ENCODE measurements at regions not wholly inside any gene's neighbourhood (a gene's known extent, or its start where the extent isn't known, plus 50 kb on each side); places are given as distances from the start of the nearest gene placed in this dataset.

DNA sequence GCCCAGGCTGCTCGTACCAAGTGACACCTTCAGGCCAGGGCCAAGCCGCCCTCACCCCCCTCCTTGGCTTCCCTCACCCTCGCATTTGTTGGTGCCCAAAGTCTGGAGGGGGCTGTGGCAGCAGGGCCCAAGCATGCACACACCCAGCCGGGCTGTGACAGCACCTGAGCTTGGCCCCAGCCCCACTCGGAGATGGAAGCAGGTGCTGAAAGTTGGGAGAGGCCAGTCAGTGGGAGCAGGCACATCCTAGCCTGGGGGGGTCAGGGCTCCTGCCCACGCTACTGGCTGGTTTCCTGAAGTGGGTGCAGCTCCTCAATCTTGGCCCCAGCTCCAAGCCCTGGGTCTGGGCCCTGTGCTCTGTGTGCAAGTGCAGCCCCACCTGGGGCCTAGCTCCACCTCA, 228.0 kb downstream of the RDH14 start:
- DNase-seq (ENCODE audit: low read depth in 1 of 2, low spot score in 2 of 2): no peak
- H3K79me2 ChIP-seq (ENCODE audit: control insufficient read depth in 1 of 2, insufficient read depth in 2 of 2, low read length in 2 of 2): no peaks in the 10 kb centered on the region
- no peak overlapping the region for H4K91ac ChIP-seq (replicated peaks; ENCODE audit: insufficient read length, low read length)
- no peak overlapping the region for H2AFZ ChIP-seq (ENCODE audit: low read length)
- H3K18ac ChIP-seq (ENCODE audit: extremely low read depth, low read length): no peak overlapping the region
- no peak overlapping the region for H2BK5ac ChIP-seq (ENCODE audit: low read depth, low read length)
- H3K23ac ChIP-seq (ENCODE audit: insufficient read length): no peak overlapping the region
- no peak overlapping the region for H3K4me2 ChIP-seq (ENCODE audit: insufficient read depth in 1 of 2, low read depth in 2 of 2, low read length in 2 of 2)
- no peak overlapping the region for H3K14ac ChIP-seq (ENCODE audit: insufficient read length)
- WGBS, 2 experiments (ENCODE audit: extremely low coverage in 1 of 2, insufficient coverage in 1 of 2, insufficient read length in 1 of 2, insufficient replicate concordance in 2 of 2, low coverage in 1 of 2, low lambda C conversion rate in 2 of 2, missing lambda C conversion rate in 1 of 2): 91% methylated on average over 4 of the region's 6 CpGs; no CpG with 5 or more reads in 1 of the 2 experiments
- FAIRE-seq: no peak
- H3K79me1 ChIP-seq (ENCODE audit: low read depth, low read length): no peaks in the 10 kb centered on the region
- no peaks in the 10 kb centered on the region for H3K4me1 ChIP-seq (replicated peaks in 1 of 4; ENCODE audit: control insufficient read depth in 3 of 4, insufficient read depth in 4 of 4, low read length in 3 of 4)
- H4K5ac ChIP-seq (ENCODE audit: insufficient read length, low read depth, low read length): no peak overlapping the region
- H2BK15ac ChIP-seq (ENCODE audit: low read length): no peak overlapping the region
- H3K9ac ChIP-seq (replicated peaks in 1 of 4; ENCODE audit: extremely low read depth in 1 of 4, low read depth in 3 of 4, low read length in 3 of 4): no peak overlapping the region
- ChIA-PET CTCF (ENCODE audit: partially characterized antibody) (interaction anchor here (0.6 to 2.7 kb wide), 4 partner anchors 10 to 55 kb away, joined by 3 to 8 read pairs (median 4); no protein-coding TSS in a partner anchor), POLR2A (ENCODE audit: partially characterized antibody) (no interaction called here)
- H3K4me3 ChIP-seq (ENCODE audit: extremely low read depth in 1 of 4, insufficient read depth in 2 of 4, low read depth in 3 of 4, low read length in 4 of 4): no peak overlapping the region
- no peaks in the 10 kb centered on the region for H3K27me3 ChIP-seq (replicated peaks in 1 of 4; ENCODE audit: control insufficient read depth in 3 of 4, extremely low read depth in 1 of 4, insufficient read depth in 3 of 4, low read length in 3 of 4)
- H2BK12ac ChIP-seq (ENCODE audit: low read depth, low read length): no peak overlapping the region
- H3K4ac ChIP-seq (replicated peaks; ENCODE audit: insufficient read length, low read depth, low read length): no peak overlapping the region
- H3K27ac ChIP-seq (ENCODE audit: low read depth, low read length): no peak overlapping the region
- H4K8ac ChIP-seq (ENCODE audit: extremely low read depth, insufficient read depth, low read length): peak overlapping the region; percentile 51; the same call in 1 of the 2 replicates
- TF ChIP-seq FOSL1 (IDR thresholded peaks at IDR 0.05; ENCODE audit: insufficient read depth, low read depth, low read length) (no peak), CHD2 (IDR thresholded peaks at IDR 0.05; ENCODE audit: low read length) (no peak), KDM4A (IDR thresholded peaks at IDR 0.05; ENCODE audit: low read depth, low read length, severe bottlenecking) (no peak), RBBP5 (IDR thresholded peaks at IDR 0.05; ENCODE audit: borderline replicate concordance, low read depth, low read length) (no peak)
- no peak overlapping the region for H2BK120ac ChIP-seq (replicated peaks; ENCODE audit: low read depth, low read length)
- H3K9me3 ChIP-seq (ENCODE audit: insufficient read depth in 2 of 2, low read depth in 1 of 2, low read length in 1 of 2): no peaks in the 10 kb centered on the region
- no peak overlapping the region for H2AK5ac ChIP-seq (ENCODE audit: low read depth, low read length)
- no peaks in the 10 kb centered on the region for H3K23me2 ChIP-seq (ENCODE audit: low read depth, low read length)
- no peak overlapping the region for H3K56ac ChIP-seq (replicated peaks; ENCODE audit: insufficient read length, low read depth, low read length)
- H2BK20ac ChIP-seq (ENCODE audit: low read length): no peak overlapping the region
- H4K20me1 ChIP-seq (replicated peaks in 1 of 2; ENCODE audit: control insufficient read depth in 1 of 2, insufficient read depth in 2 of 2, low read length in 2 of 2): no peaks in the 10 kb centered on the region
- no peaks in the 10 kb centered on the region for H3K36me3 ChIP-seq (ENCODE audit: control insufficient read depth in 2 of 4, insufficient read depth in 4 of 4, low read length in 3 of 4)
